NCI-H345 treated with DMSO at 0.1 percent for 48 hours (cell line): ENCODE measurements at regions not wholly inside any gene's neighbourhood (a gene's known extent, or its start where the extent isn't known, plus 50 kb on each side); places are given as distances from the start of the nearest gene placed in this dataset.

ENCODE experiments used
- DNase-seq: peaks from one replicate; lab custom pipeline; 2025; ENCODE audit not compliant: unreplicated experiment; lab: John Stamatoyannopoulos, UW

- DNase-seq: no peak
Observed at GRCh38 chr11:79956061-79956460, 515.2 kb upstream of the TENM4 start.

DNA sequence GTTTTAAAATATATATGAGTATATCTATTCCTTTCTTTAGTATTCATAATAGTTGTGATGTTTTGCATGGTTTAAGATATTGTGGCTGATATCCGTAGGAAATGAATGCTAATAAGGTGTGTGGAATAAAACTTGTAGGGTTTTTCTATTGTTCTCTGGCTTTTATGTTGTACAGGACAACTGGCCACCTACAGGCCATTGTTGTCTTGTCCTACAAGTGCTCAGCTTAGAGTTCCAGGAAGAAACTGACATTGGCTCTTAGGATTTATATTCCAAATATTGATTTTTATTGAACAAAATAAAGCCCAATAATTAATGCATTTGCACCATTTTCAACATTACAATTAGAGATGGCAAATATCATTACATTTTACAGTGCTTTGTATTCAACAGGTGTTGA, 512.8 kb upstream of the TENM4 start:
- DNase-seq: no peak

DNA sequence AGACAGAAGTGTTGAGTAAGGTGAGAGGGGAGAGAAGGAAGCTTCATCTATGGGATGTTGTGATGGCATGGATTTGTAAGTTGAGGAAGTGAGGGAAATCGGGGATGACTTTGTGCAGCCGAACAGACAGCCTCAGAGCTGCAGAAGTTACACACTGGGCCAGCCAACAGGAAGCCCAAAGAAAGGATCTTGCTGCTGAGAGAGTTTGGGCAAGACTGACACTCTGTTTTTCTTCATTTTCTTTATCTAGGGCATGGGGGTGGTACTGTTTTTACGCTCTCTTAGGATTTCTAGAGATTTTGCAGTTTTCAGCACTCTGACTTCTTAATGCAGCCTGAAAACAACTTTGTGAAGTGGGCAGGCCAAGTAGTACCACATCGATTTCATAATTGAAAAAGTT, 509.9 kb upstream of the TENM4 start:
- no peak for DNase-seq

DNA sequence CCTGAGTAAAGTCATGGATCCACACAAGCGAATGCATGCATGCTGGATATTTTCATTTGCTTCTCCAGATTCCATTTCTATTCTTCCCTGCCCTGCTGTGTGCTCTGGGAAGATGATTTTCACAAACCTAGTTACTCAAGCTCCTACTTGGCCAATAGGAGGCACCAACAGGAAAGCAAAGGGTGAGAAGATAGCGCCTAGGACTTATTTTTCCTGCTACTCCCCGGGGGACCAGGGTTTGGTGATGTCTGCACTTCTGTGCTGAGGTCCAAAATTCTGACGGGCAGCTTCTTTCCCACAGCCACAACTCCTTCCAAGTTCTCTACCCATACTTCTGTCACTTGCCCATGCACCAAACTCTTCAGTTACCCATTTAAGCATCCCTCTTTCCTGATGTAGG, 509.3 kb upstream of the TENM4 start:
- no peak for DNase-seq

DNA sequence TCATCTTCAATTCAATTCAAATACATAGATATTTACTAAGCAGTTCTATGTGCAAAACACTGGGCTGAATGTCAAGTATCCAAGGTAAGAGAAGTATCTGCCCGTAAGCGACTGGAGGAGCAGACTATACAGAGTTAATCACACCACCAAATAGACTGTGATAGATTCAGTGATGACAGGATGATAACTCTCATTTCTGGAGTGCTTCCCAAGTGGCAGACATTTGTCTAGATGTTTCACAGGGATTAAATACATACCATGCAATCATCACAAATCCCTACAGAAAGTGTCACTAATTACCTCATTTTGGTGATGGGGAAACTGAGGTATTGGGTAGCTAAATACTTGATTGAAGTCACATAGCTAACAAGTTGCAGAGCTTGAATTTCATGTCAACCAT, 508.7 kb upstream of the TENM4 start:
- DNase-seq: no peak

- no peak for DNase-seq
Observed at GRCh38 chr11:79942646-79943045, 501.8 kb upstream of the TENM4 start.

GRCh38 chr11:79942090-79942489, 501.3 kb upstream of the TENM4 start:
- DNase-seq: no peak

GRCh38 chr11:79940974-79941735, 500.3 kb upstream of the TENM4 start:
- no peak for DNase-seq

GRCh38 chr11:79940165-79940564, 499.3 kb upstream of the TENM4 start:
- peak; percentile 6 for DNase-seq

DNA sequence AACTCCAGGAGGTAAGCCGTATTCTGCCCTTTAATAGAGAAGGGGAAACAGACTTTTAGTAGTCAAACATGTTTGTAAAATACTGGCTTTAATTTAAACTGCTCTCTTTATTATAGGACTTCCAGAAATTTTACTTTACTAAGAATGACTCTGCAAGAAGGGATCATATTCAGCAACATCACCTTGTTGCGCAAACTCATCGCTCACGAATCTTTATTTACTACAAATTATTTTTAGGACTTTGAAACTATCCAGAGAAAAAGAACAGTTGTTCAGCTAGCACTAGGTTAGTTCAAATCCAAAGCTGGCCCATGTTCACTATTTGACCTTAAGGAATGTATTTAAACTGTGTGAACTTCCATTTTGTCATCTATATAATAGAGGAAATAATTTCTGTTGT, 498.3 kb upstream of the TENM4 start:
- DNase-seq: no peak

- DNase-seq: no peak
Observed at GRCh38 chr11:79937676-79938334, 497.0 kb upstream of the TENM4 start.

- DNase-seq: no peak
Observed at GRCh38 chr11:79932612-79933011, 491.8 kb upstream of the TENM4 start.

DNA sequence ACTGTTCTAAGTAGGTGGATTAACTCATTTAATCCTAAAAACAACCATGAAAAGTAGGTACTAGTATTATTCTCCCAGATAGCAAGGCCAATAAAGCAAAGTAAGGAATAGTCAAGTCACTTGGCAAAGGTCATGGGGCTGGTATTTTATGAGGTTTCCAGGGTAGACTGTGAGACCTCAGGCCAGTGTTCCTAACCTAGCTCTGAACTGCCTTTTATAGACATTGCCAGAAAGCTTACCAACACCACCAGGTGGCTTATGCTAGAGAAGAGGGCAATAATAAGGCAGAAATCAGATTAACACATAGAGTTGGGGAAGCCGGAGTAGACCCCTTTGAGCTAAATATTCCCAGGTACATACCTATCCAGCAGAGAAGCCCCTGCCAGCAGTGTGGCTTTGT, 490.9 kb upstream of the TENM4 start:
- no peak for DNase-seq

DNA sequence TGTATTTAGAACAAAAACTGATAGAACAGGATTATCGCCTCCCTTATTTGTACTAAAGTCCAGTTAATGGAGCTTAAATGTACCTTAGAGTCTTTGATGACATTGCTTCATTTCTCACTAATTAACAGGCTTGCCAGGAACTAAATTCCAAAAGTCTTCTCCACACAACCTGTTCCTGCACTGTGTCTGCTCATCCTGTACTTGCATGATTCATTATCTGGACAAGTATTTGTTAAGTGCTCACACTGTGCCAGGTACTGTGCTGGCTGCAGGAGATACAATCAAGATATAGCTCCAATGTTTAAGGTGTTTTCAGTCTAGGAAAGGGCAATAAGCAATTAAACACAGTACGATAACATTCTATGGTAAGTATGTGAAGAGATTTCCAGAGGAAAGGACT, 485.9 kb upstream of the TENM4 start:
- DNase-seq: no peak

- no peak for DNase-seq
Observed at GRCh38 chr11:79925570-79925969, 484.7 kb upstream of the TENM4 start.

DNA sequence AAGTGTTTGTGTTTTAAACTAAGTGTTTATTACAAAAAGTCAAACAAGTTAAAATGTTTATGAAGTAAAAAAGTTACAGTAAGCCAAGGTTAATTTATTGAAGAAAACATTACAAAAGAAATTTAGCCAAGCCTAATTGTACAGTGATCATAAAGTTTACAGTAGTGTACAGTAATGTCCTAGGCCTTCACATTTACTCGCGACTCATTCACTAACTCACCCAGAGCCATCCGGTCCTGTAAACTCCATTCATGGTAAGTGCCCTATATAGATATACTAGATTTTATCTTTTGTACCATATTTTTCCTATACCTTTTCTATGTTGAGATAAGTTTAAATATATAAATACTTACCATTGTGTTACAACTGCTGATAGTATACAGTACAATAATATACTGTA, 481.8 kb upstream of the TENM4 start:
- DNase-seq: no peak

DNA sequence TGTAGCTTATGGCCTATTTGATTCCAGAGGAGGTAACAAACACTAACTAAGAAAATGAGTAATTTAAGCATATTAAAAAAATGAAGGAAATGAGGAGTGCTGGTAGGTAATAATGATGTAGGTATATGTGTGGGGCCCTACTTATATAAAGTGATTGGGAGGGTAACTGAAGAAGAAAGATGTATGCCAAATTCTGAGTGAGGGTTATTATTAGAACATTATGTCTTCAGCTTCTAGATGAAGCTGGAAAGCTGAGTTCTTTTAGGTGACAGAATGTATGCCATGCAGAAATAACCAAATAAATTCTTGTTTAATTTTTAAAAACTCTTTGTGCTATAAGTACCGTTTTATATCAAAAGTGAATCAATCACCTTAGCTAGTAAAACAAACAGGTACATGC, 479.6 kb upstream of the TENM4 start:
- no peak for DNase-seq

DNA sequence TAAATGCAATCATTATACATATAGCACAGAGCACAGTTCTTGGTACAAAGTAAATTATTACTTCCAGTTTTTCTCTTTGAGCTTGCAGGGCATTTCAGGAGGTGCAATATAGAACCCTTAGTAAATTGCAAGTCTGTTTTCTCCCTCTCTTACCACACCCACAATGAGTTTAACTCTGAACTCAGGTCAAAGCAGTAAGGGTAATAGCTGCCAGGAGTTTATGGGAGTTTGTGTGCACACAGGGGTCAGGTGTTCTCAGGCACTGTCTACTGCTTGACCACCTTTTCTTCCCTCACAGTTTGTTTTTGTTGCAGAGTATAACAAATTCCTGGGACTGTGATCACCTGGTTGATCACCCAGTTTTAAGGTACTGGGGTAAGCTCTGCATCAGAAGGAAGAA, 478.5 kb upstream of the TENM4 start:
- no peak for DNase-seq

DNA sequence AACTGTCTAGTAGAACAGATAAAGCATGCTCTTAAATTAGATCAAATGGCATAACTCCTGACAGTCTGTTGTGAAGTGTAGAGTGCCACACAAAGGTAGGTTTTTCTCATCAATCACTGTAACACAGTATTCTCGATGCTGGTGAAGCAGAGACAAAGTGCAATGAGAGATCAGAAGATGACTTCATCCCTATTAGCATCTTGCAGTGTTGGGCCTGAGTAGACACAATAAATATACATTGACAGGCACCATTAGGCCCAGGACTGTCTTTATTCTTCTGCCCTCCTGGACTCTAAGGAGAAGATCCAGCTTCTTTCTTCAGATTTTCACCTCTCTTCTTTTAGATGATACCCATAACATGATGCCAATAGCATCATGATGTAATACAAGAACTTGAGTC, 478.0 kb upstream of the TENM4 start:
- DNase-seq: no peak

GRCh38 chr11:79906164-79906563, 465.3 kb upstream of the TENM4 start:
- no peak for DNase-seq

GRCh38 chr11:79902493-79902892, 461.7 kb upstream of the TENM4 start:
- no peak for DNase-seq

- no peak for DNase-seq
Observed at GRCh38 chr11:79897896-79898295, 457.1 kb upstream of the TENM4 start.

GRCh38 chr11:79896258-79896657, 455.4 kb upstream of the TENM4 start:
- no peak for DNase-seq
